T47D (cell line): ENCODE measurements at regions not wholly inside any gene's neighbourhood (a gene's known extent, or its start where the extent isn't known, plus 50 kb on each side); places are given as distances from the start of the nearest gene placed in this dataset.

ENCODE experiments used
- DNase-seq, 2 experiments: peaks; one replicate each; pipeline versions ENCODE4 v3.0.0 to v3.0.0-alpha.2; 2011 to 2012; ENCODE audit warnings: low read depth in 1 of 2, low spot score in 1 of 2
- JUND ChIP-seq: IDR thresholded peaks from 2 replicates; pipeline ENCODE4 v1.6.1; 2012; ENCODE audit warnings: low read depth
- in situ Hi-C: cut with HindIII; loops from 2 replicates; pipeline ENCODE4 v1.10.0; 2016; ENCODE audit warnings: low sequenced_read_pairs, low pct_unique_long_range_greater_than_20kb

GRCh38 chr14:56394826-56395530, 184.6 kb upstream of the TMEM260 start:
- no peak for TF ChIP-seq JUND
- no peak for DNase-seq
- in situ Hi-C loops = no loop called here

GRCh38 chr14:56400109-56400825, 179.3 kb upstream of the TMEM260 start:
- DNase-seq = no peak
- no peak for TF ChIP-seq JUND
- in situ Hi-C loops = no loop called here

GRCh38 chr14:56412468-56413434, 166.8 kb upstream of the TMEM260 start:
- no peak for TF ChIP-seq JUND
- no peak for DNase-seq
- in situ Hi-C loops = no loop called here

- no peak for DNase-seq
- in situ Hi-C loops = no loop called here
- no peak for TF ChIP-seq JUND
These were observed 165.9 kb upstream of the TMEM260 start for GRCh38 chr14:56413721-56414120.

- in situ Hi-C loops = no loop called here
- no peak for TF ChIP-seq JUND
- DNase-seq = no peak
These were observed 165.4 kb upstream of the TMEM260 start for GRCh38 chr14:56414236-56414635.

- no peak for DNase-seq
- in situ Hi-C loops = no loop called here
- TF ChIP-seq JUND = no peak
These were observed 163.4 kb upstream of the TMEM260 start for GRCh38 chr14:56416213-56416612.

GRCh38 chr14:56417173-56417572, 162.4 kb upstream of the TMEM260 start:
- no peak for TF ChIP-seq JUND
- in situ Hi-C loops = no loop called here
- DNase-seq = no peak

- DNase-seq = no peak
- no peak for TF ChIP-seq JUND
- in situ Hi-C loops = no loop called here
These were observed 159.8 kb upstream of the TMEM260 start for GRCh38 chr14:56419750-56420149.

GRCh38 chr14:56422221-56422620, 157.4 kb upstream of the TMEM260 start:
- in situ Hi-C loops = no loop called here
- TF ChIP-seq JUND = no peak
- DNase-seq = no peak

GRCh38 chr14:56422703-56423213, 156.8 kb upstream of the TMEM260 start:
- DNase-seq = peak; percentile 51 to 65
- TF ChIP-seq JUND = no peak
- in situ Hi-C loops = no loop called here

GRCh38 chr14:56423544-56423943, 156.1 kb upstream of the TMEM260 start:
- no peak for DNase-seq
- in situ Hi-C loops = no loop called here
- TF ChIP-seq JUND = no peak

- TF ChIP-seq JUND = no peak
- no peak for DNase-seq
- in situ Hi-C loops = no loop called here
These were observed 148.6 kb upstream of the TMEM260 start for GRCh38 chr14:56431013-56431412.
